Peyer's patch (tissue), 4 donors: ENCODE measurements at regions not wholly inside any gene's neighbourhood (a gene's known extent, or its start where the extent isn't known, plus 50 kb on each side); places are given as distances from the start of the nearest gene placed in this dataset.

Source experiments
- DNase-seq, 3 donors: peaks; one replicate each; pipeline ENCODE4 v3.0.0-alpha.2; 2017 to 2019
- H3K27ac ChIP-seq, 4 donors: fragments of 200-600 bp; sonication (generic); one replicate each; pipeline ENCODE4 v1.5.1; 2016 to 2019
- H3K27me3 ChIP-seq, 2 donors: fragments of 200-600 bp; sonication (generic); one replicate each; pipeline ENCODE4 v1.5.1; 2019
- H3K36me3 ChIP-seq, 3 donors: fragments of 200-600 bp; sonication (generic); one replicate each; pipeline ENCODE4 v1.5.1; 2016 to 2019
- H3K4me1 ChIP-seq, 4 donors: fragments of 200-600 bp; sonication (generic); one replicate each; pipeline ENCODE4 v1.5.1; 2016 to 2019
- H3K4me3 ChIP-seq, 4 donors: fragments of 200-600 bp; sonication (generic); 1 replicate in 3 of 4; 2 replicates in 1 of 4; pipeline ENCODE4 v1.5.1; 2016 to 2019; ENCODE audit warnings: mild to moderate bottlenecking in 1 of 4
- H3K9me3 ChIP-seq, 4 donors: fragments of 200-600 bp; sonication (generic); one replicate each; pipeline ENCODE4 v1.5.1; 2016 to 2019; ENCODE audit warnings: mild to moderate bottlenecking in 1 of 4
- CTCF ChIP-seq, 6 experiments: fragments of 450-650 bp in 4 of 6; fragments of 200-600 bp in 2 of 6; sonication (generic) in 1 of 6; IDR thresholded peaks; one replicate each; pipeline ENCODE4 v1.5.1; 2017 to 2019; ENCODE audit warnings: antibody characterized with exemption in 6 of 6, mild to moderate bottlenecking in 3 of 6, moderate library complexity in 1 of 6
- POLR2A ChIP-seq, 2 donors: fragments of 450-650 bp; IDR thresholded peaks; one replicate each; pipeline ENCODE4 v1.5.1; 2017; ENCODE audit warnings: antibody characterized with exemption in 2 of 2, mild to moderate bottlenecking in 2 of 2, moderate library complexity in 2 of 2

DNA sequence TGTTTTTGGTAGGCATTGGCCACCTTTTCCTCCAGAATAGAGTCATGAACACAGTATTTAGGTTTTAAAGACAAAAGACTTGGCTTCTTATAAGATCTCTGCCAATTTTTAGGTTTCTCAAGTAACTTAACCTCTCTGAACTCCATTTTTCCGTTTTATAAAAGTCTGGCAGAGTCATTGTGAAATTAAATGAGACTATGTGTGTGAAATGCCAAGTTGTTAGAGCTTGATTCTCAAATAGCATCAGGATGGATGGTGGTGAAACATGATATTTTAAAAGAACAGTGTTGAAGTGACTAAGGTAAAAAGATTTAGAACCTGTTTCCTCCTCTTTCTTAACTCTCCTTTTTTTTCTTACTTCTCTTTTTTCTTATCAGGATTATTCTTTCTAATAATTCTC lies 617.7 kb upstream of the SLITRK1 start:
- Histone ChIP-seq H3K27ac (no peak overlapping the region), H3K4me3 (no peak overlapping the region), H3K36me3 (no peaks in the 10 kb centered on the region), H3K9me3 (no peaks in the 10 kb centered on the region), H3K27me3 (no peaks in the 10 kb centered on the region), H3K4me1 (no peaks in the 10 kb centered on the region)
- TF ChIP-seq CTCF (IDR thresholded peaks at IDR 0.05), result no peak
- no peak for TF ChIP-seq POLR2A (IDR thresholded peaks at IDR 0.05)
- DNase-seq, result no peak

DNA sequence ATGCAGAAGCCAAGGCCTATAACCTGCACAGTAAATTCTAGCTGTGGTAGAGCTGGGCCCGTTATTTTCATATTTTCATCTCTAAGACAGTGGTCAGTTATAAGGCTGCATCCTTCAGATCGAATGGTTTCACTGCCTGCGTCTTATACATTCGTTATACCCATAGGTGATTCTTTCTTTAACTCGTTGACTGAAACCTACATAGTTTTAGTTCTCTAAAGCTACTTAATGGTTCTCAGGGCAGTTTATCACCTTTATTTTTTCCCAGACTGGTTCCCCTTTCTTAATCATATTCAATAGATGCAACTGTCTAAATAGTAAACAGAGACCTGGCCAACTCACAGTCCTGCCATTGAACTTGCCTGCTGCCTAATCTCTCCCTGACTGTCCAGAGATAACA lies 615.3 kb upstream of the SLITRK1 start:
- Histone ChIP-seq H3K9me3 (no peaks in the 10 kb centered on the region), H3K36me3 (no peaks in the 10 kb centered on the region), H3K4me3 (no peak overlapping the region), H3K4me1 (no peaks in the 10 kb centered on the region), H3K27me3 (no peaks in the 10 kb centered on the region), H3K27ac (no peak overlapping the region)
- DNase-seq, result no peak
- TF ChIP-seq CTCF (IDR thresholded peaks at IDR 0.05) (no peak), POLR2A (IDR thresholded peaks at IDR 0.05) (no peak)

- TF ChIP-seq POLR2A (IDR thresholded peaks at IDR 0.05) (no peak), CTCF (IDR thresholded peaks at IDR 0.05) (no peak)
- no peak overlapping the region for H3K4me3 ChIP-seq
- H3K36me3 ChIP-seq, result no peaks in the 10 kb centered on the region
- no peaks in the 10 kb centered on the region for H3K27me3 ChIP-seq
- H3K4me1 ChIP-seq, result no peaks in the 10 kb centered on the region
- DNase-seq, result no peak
- H3K27ac ChIP-seq, result no peak overlapping the region
- no peaks in the 10 kb centered on the region for H3K9me3 ChIP-seq
Observed at GRCh38 chr13:84491952-84492351, 609.7 kb upstream of the SLITRK1 start.

DNA sequence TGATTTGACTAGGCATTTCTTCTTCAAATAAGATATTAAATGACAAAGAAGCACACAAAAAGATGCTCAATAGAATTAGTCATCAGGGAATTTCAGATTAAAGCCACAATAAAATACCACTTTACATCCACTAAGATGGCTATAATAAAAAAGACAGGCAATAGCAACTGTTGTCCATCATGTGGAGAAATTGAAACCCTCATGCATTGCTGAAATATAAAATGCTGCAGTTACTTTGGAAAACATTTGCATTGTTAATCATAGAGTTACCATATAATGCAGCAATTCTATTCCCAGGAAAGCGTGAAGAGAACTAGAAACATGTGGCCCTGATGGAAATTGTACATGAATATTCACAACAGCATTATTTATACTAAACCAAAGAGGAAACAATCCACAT lies 605.5 kb upstream of the SLITRK1 start:
- Histone ChIP-seq H3K27me3 (no peaks in the 10 kb centered on the region), H3K4me3 (no peak overlapping the region), H3K27ac (no peak overlapping the region), H3K9me3 (no peaks in the 10 kb centered on the region), H3K36me3 (no peaks in the 10 kb centered on the region), H3K4me1 (no peaks in the 10 kb centered on the region)
- TF ChIP-seq CTCF (IDR thresholded peaks at IDR 0.05), result no peak
- TF ChIP-seq POLR2A (IDR thresholded peaks at IDR 0.05), result no peak
- no peak for DNase-seq

GRCh38 chr13:84481958-84482357 lies 599.7 kb upstream of the SLITRK1 start:
- TF ChIP-seq CTCF (IDR thresholded peaks at IDR 0.05), result no peak
- no peak for TF ChIP-seq POLR2A (IDR thresholded peaks at IDR 0.05)
- H3K27me3 ChIP-seq, result no peaks in the 10 kb centered on the region
- no peak overlapping the region for H3K4me3 ChIP-seq
- H3K9me3 ChIP-seq, result no peaks in the 10 kb centered on the region
- H3K4me1 ChIP-seq, result no peaks in the 10 kb centered on the region
- no peak for DNase-seq
- no peak overlapping the region for H3K27ac ChIP-seq
- no peaks in the 10 kb centered on the region for H3K36me3 ChIP-seq

GRCh38 chr13:84479656-84480055 lies 597.4 kb upstream of the SLITRK1 start:
- Histone ChIP-seq H3K9me3 (no peaks in the 10 kb centered on the region), H3K36me3 (no peaks in the 10 kb centered on the region), H3K27me3 (no peaks in the 10 kb centered on the region), H3K4me3 (no peak overlapping the region), H3K27ac (no peak overlapping the region), H3K4me1 (no peaks in the 10 kb centered on the region)
- DNase-seq, result no peak
- no peak for TF ChIP-seq POLR2A (IDR thresholded peaks at IDR 0.05)
- TF ChIP-seq CTCF (IDR thresholded peaks at IDR 0.05), result no peak
